Urinary bladder (tissue), 3 donors: ENCODE measurements at regions not wholly inside any gene's neighbourhood (a gene's known extent, or its start where the extent isn't known, plus 50 kb on each side); places are given as distances from the start of the nearest gene placed in this dataset.
A peak's percentile ranks its signal among the peaks of the same experiment; 100 is the strongest.

ENCODE experiments used
- DNase-seq: peaks from one replicate; pipeline ENCODE4 v3.0.0-alpha.2; 2015; ENCODE audit errors: extremely low spot score
- H3K27ac ChIP-seq: one replicate; pipeline ENCODE4 v1.5.1; 2013; ENCODE audit warnings: low read depth, mild to moderate bottlenecking, moderate library complexity
- H3K36me3 ChIP-seq: one replicate; pipeline ENCODE4 v1.6.1; 2013; ENCODE audit warnings: mild to moderate bottlenecking, moderate library complexity; ENCODE audit not compliant: insufficient read depth
- H3K4me1 ChIP-seq: one replicate; pipeline ENCODE4 v1.6.1; 2013; ENCODE audit warnings: mild to moderate bottlenecking, moderate library complexity; ENCODE audit not compliant: insufficient read depth
- H3K4me3 ChIP-seq: one replicate; pipeline ENCODE4 v1.5.1; 2013; ENCODE audit warnings: low read depth, low read length
- WGBS: extraction: QIAGEN DNeasy Blood & Tissue Kit; methylation state at CpG from one replicate; pipeline ENCODE4 v1.1.7; 2013; 5-methylcytosine and 5-hydroxymethylcytosine counted together
- donor health status: healthy with polysubstance abuse.
- donor health status: healthy.

GRCh38 chr3:88311826-88312225 lies 162.1 kb downstream of the C3orf38 start:
- peak; percentile 33 for DNase-seq
- Histone ChIP-seq H3K4me1 (no peaks in the 10 kb centered on the region), H3K36me3 (no peaks in the 10 kb centered on the region), H3K27ac (no peak overlapping the region), H3K4me3 (no peak overlapping the region)
- WGBS = 86% methylated on average over 3 of the region's 3 CpGs

- WGBS = 59% methylated on average over 2 of the region's 2 CpGs
- no peaks in the 10 kb centered on the region for H3K36me3 ChIP-seq
- DNase-seq = no peak
- H3K4me1 ChIP-seq = no peaks in the 10 kb centered on the region
- no peak overlapping the region for H3K27ac ChIP-seq
- H3K4me3 ChIP-seq = no peak overlapping the region
These were observed 162.5 kb downstream of the C3orf38 start for GRCh38 chr3:88312256-88312655.

- Histone ChIP-seq H3K4me3 (no peak overlapping the region), H3K36me3 (no peaks in the 10 kb centered on the region), H3K4me1 (no peaks in the 10 kb centered on the region), H3K27ac (no peak overlapping the region)
- WGBS = 92% methylated on average over 3 of the region's 3 CpGs
- no peak for DNase-seq
These were observed 168.3 kb downstream of the C3orf38 start for GRCh38 chr3:88318067-88318466.

GRCh38 chr3:88321363-88322050 lies 171.7 kb downstream of the C3orf38 start:
- WGBS = 47% methylated on average over 3 of the region's 3 CpGs
- no peak for DNase-seq
- H3K27ac ChIP-seq = no peak overlapping the region
- H3K4me1 ChIP-seq = no peaks in the 10 kb centered on the region
- no peak overlapping the region for H3K4me3 ChIP-seq
- H3K36me3 ChIP-seq = no peaks in the 10 kb centered on the region

GRCh38 chr3:88324788-88325187 lies 175.0 kb downstream of the C3orf38 start:
- DNase-seq = no peak
- H3K4me3 ChIP-seq = no peak overlapping the region
- no peaks in the 10 kb centered on the region for H3K36me3 ChIP-seq
- 86% methylated on average over 2 of the region's 2 CpGs for WGBS
- no peak overlapping the region for H3K27ac ChIP-seq
- H3K4me1 ChIP-seq = no peaks in the 10 kb centered on the region

GRCh38 chr3:88334187-88334868 lies 184.6 kb downstream of the C3orf38 start:
- Histone ChIP-seq H3K4me1 (no peaks in the 10 kb centered on the region), H3K36me3 (no peaks in the 10 kb centered on the region), H3K4me3 (no peak overlapping the region), H3K27ac (no peak overlapping the region)
- DNase-seq = no peak
- WGBS = 83% methylated on average over 7 of the region's 7 CpGs

- no peak for DNase-seq
- Histone ChIP-seq H3K27ac (no peak overlapping the region), H3K36me3 (no peaks in the 10 kb centered on the region), H3K4me3 (no peak overlapping the region), H3K4me1 (no peaks in the 10 kb centered on the region)
- 100% methylated on average over 1 of the region's 1 CpG for WGBS
These were observed 187.1 kb downstream of the C3orf38 start for GRCh38 chr3:88336894-88337293.

- H3K4me3 ChIP-seq = no peak overlapping the region
- 93% methylated on average over 2 of the region's 2 CpGs for WGBS
- H3K4me1 ChIP-seq = no peaks in the 10 kb centered on the region
- H3K27ac ChIP-seq = no peak overlapping the region
- no peaks in the 10 kb centered on the region for H3K36me3 ChIP-seq
- DNase-seq = no peak
These were observed 193.5 kb downstream of the C3orf38 start for GRCh38 chr3:88343264-88343663.

- Histone ChIP-seq H3K36me3 (no peaks in the 10 kb centered on the region), H3K27ac (no peak overlapping the region), H3K4me3 (no peak overlapping the region), H3K4me1 (no peaks in the 10 kb centered on the region)
- WGBS = 81% methylated on average over 2 of the region's 2 CpGs
- DNase-seq = no peak
These were observed 196.9 kb downstream of the C3orf38 start for GRCh38 chr3:88346643-88347042.

GRCh38 chr3:88362428-88362827 lies 212.7 kb downstream of the C3orf38 start:
- Histone ChIP-seq H3K27ac (no peak overlapping the region), H3K36me3 (no peaks in the 10 kb centered on the region), H3K4me1 (no peaks in the 10 kb centered on the region), H3K4me3 (no peak overlapping the region)
- no peak for DNase-seq
- WGBS = 80% methylated on average over 3 of the region's 3 CpGs

GRCh38 chr3:88364926-88365325 lies 215.2 kb downstream of the C3orf38 start:
- Histone ChIP-seq H3K27ac (no peak overlapping the region), H3K4me1 (no peaks in the 10 kb centered on the region), H3K36me3 (no peaks in the 10 kb centered on the region), H3K4me3 (no peak overlapping the region)
- 20% methylated on average over 2 of the region's 2 CpGs for WGBS
- no peak for DNase-seq

- H3K4me1 ChIP-seq = no peaks in the 10 kb centered on the region
- H3K36me3 ChIP-seq = no peaks in the 10 kb centered on the region
- H3K4me3 ChIP-seq = no peak overlapping the region
- no peak overlapping the region for H3K27ac ChIP-seq
- DNase-seq = no peak
- 93% methylated on average over 1 of the region's 1 CpG for WGBS
These were observed 219.6 kb downstream of the C3orf38 start for GRCh38 chr3:88369337-88369736.

- no peaks in the 10 kb centered on the region for H3K36me3 ChIP-seq
- no peak for DNase-seq
- no peaks in the 10 kb centered on the region for H3K4me1 ChIP-seq
- H3K4me3 ChIP-seq = no peak overlapping the region
- H3K27ac ChIP-seq = no peak overlapping the region
- 98% methylated on average over 2 of the region's 2 CpGs for WGBS
These were observed 220.0 kb downstream of the C3orf38 start for GRCh38 chr3:88369767-88370166.

GRCh38 chr3:88385090-88385489 lies 235.3 kb downstream of the C3orf38 start:
- Histone ChIP-seq H3K4me1 (no peaks in the 10 kb centered on the region), H3K36me3 (no peaks in the 10 kb centered on the region), H3K27ac (no peak overlapping the region), H3K4me3 (no peak overlapping the region)
- DNase-seq = no peak
- 77% methylated on average over 5 of the region's 5 CpGs for WGBS
